Heart left ventricle (tissue), 16 donors: ENCODE measurements at regions not wholly inside any gene's neighbourhood (a gene's known extent, or its start where the extent isn't known, plus 50 kb on each side); places are given as distances from the start of the nearest gene placed in this dataset.

Experiments
- ATAC-seq, 4 donors: fragments of 200-7000 bp; cut with Tn5 transposase; one replicate each; pipeline ENCODE4 v1.9.1; 2020 to 2022; ENCODE audit warnings: moderate library complexity in 4 of 4, mild to moderate bottlenecking in 3 of 4, moderate number of reproducible peaks in 1 of 4
- DNase-seq, 5 donors: peaks; one replicate each; pipeline ENCODE4 v3.0.0-alpha.2; 2020
- H3K27ac ChIP-seq, 12 donors: fragments of 200-600 bp; sonication (generic) in 4 of 12; one replicate each; pipeline versions ENCODE4 v1.5.0 to v1.8.0; 2016 to 2022; ENCODE audit warnings: mild to moderate bottlenecking in 2 of 12
- H3K27me3 ChIP-seq, 9 donors: fragments of 200-600 bp; sonication (generic) in 2 of 9; one replicate each; pipeline versions ENCODE4 v1.5.1 to v1.8.0; 2016 to 2022; ENCODE audit warnings: mild to moderate bottlenecking in 3 of 9
- H3K36me3 ChIP-seq, 9 donors: fragments of 200-600 bp; sonication (generic) in 2 of 9; one replicate each; pipeline versions ENCODE4 v1.5.0 to v1.8.0; 2018 to 2022; ENCODE audit warnings: mild to moderate bottlenecking in 2 of 9
- H3K4me1 ChIP-seq, 12 donors: fragments of 200-600 bp; sonication (generic) in 4 of 12; one replicate each; pipeline versions ENCODE4 v1.5.0 to v1.8.0; 2016 to 2022; ENCODE audit warnings: mild to moderate bottlenecking in 3 of 12
- H3K4me3 ChIP-seq, 12 donors: fragments of 200-600 bp; sonication (generic) in 4 of 12; one replicate each; pipeline versions ENCODE4 v1.5.0 to v1.8.0; 2017 to 2022; ENCODE audit warnings: mild to moderate bottlenecking in 9 of 12, moderate library complexity in 4 of 12
- H3K9me3 ChIP-seq, 12 donors: fragments of 200-600 bp; sonication (generic) in 4 of 12; one replicate each; pipeline versions ENCODE4 v1.5.0 to v1.8.0; 2016 to 2022; ENCODE audit warnings: mild to moderate bottlenecking in 1 of 12
- CTCF ChIP-seq, 12 donors: fragments of 200-600 bp; sonication (generic) in 4 of 12; IDR thresholded peaks; one replicate each; pipeline versions ENCODE4 v1.5.0 to v1.8.0; 2018 to 2022; ENCODE audit warnings: antibody characterized with exemption in 12 of 12, mild to moderate bottlenecking in 5 of 12
- POLR2A ChIP-seq, 2 donors: fragments of 450-650 bp; IDR thresholded peaks; one replicate each; pipeline ENCODE4 v1.6.1; 2017; ENCODE audit warnings: antibody characterized with exemption in 2 of 2, mild to moderate bottlenecking in 2 of 2, moderate library complexity in 2 of 2
- WGBS, 4 donors: extraction: QIAGEN DNeasy Blood & Tissue Kit in 2 of 4; methylation state at CpG; one replicate each; pipeline versions ENCODE4 v1.1.5 to v1.1.7; 2013 to 2018; 5-methylcytosine and 5-hydroxymethylcytosine counted together
- intact Hi-C, 10 donors: fragments of 100-400 bp; cut with DNase I; formaldehyde crosslinking; loops; one replicate each; pipeline versions ENCODE4 v1.11.1 to v1.14.2; 2022
- donor health status: ischemic (EF 13 %, LVEDD 7.1; RV severe dilation, severe dysfunction).
- donor health status: healthy with polysubstance abuse.
- donor health status: DM: no; HTN: yes; CAD: no.
- donor health status: DM: no; HTN: no; CAD: no.
- donor health status: ischemic (EF 25% LVEDD 6.9; RV normal size, moderate dysfunction).
- donor health status: ischemic (EF 25% LVEDD 5.7; RV mildly dilated, moderate dysfunction).
- donor health status: healthy.
- donor health status: DM: yes; HTN: yes; CAD: no.
- donor health status: ischemic (EF 35%, LVEDD 5.7; RV mildly dilated, moderate dysfunction).
- donor health status: nonischemic (EF 11% LVEDD 7.7; RV severe dilation, severe dysfunction).
- donor health status: DM: yes; HTN: yes; CAD: no.
- donor health status: PGD.
- donor health status: ischemic (EF 29% LVEDD 5.4; RV normal size, mild dysfunction).
- donor health status: nonischemic (EF 23%, LVEDD 6.1; RV moderate dilation, normal function).

DNA sequence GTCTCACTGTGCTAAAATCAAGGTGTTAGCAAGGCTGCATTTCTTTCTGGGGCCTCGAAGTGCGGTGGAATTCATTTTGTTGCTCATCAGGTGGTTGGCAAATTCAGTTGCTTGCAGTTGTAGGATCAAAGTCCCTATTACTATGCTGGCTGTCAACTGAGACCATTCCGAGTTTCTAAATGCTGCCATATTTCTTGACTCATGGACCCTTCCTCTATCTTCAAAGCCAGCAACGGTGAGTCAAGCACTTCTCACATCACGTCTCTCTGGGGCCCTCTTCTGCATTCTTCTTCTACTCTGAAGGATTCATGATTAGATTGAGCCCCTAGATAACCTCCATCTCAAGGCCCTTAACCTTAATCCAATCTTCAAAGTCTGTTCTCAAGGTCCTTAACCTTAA lies 619.7 kb downstream of the HACE1 start:
- Histone ChIP-seq H3K27me3 (no peaks in the 10 kb centered on the region), H3K4me1 (no peaks in the 10 kb centered on the region), H3K36me3 (no peaks in the 10 kb centered on the region), H3K9me3 (peaks cover 0 to 5% (median 0%) of the 10 kb centered on the region in 12 donors), H3K27ac (no peak overlapping the region), H3K4me3 (no peak overlapping the region)
- 64 to 69% (median 67%) methylated on average over 5 of the region's 5 CpGs for WGBS, 4 donors
- DNase-seq (no peak), ATAC-seq (no peak)
- intact Hi-C loops, result no loop called here
- no peak for TF ChIP-seq POLR2A (IDR thresholded peaks at IDR 0.05)
- no peak for TF ChIP-seq CTCF (IDR thresholded peaks at IDR 0.05)

- Histone ChIP-seq H3K36me3 (no peaks in the 10 kb centered on the region), H3K27me3 (no peaks in the 10 kb centered on the region), H3K4me3 (no peak overlapping the region), H3K4me1 (no peaks in the 10 kb centered on the region), H3K9me3 (no peaks in the 10 kb centered on the region), H3K27ac (no peak overlapping the region)
- no peak for ATAC-seq
- no peak for DNase-seq
- WGBS, 4 donors, result 82 to 93% (median 89%) methylated on average over 3 of the region's 3 CpGs
- TF ChIP-seq POLR2A (IDR thresholded peaks at IDR 0.05) (no peak), CTCF (IDR thresholded peaks at IDR 0.05) (no peak)
- intact Hi-C loops, result no loop called here
Observed at GRCh38 chr6:104229057-104229456, 630.7 kb downstream of the HACE1 start.

DNA sequence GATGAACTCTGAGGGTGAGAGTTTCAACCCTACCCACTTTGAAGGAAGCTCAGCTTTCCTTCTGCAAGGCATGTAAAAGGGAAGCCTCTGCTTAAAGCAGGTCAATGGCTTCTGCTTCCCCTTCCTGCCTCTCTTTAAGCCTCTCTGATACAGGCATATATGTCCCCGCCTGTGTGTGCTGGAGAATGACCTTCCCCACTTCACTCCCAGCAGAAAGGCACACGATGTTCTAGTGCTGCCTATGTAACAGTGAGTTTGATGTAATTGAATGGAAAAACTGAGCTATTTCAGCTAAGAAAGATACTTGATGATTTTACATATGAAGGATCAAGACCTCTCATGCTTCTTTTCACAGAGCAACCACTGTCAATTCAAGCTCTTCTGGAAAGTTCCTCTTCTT lies 632.2 kb downstream of the HACE1 start:
- no peaks in the 10 kb centered on the region for H3K9me3 ChIP-seq

DNA sequence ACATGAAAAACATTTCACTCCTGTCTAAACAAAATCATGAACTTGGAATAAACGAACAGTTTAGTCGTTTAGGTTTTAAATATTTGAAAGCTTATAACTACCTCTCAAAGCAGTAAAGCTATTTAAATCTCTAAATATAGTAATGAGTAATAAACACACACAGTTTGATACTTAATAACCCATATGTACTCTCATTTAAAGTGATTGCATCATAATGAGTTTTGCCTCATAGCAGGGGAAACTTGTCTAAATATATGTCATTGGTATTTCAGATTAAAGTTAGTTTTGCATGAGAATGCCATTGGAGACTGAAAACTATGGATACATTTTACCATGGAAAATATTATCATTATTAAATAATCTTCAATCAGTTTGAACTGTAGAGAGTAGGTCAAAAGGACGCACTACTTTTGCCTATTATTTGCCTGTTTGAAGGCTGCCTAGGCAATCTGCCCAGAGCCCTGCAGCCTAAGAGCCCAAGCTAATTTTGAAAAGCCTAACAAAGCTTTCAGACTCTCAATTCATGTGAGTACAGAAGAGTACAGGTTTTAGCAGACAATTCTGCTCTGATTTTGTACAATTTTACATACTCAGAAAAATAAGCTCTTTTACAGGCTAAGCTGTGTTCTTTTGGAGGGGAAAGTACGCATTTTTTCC lies 632.8 kb downstream of the HACE1 start:
- Histone ChIP-seq H3K4me1 (no peaks in the 10 kb centered on the region), H3K36me3 (no peaks in the 10 kb centered on the region), H3K4me3 (no peak overlapping the region), H3K27me3 (no peaks in the 10 kb centered on the region), H3K27ac (no peak overlapping the region), H3K9me3 (no peaks in the 10 kb centered on the region)
- no peak for TF ChIP-seq POLR2A (IDR thresholded peaks at IDR 0.05)
- TF ChIP-seq CTCF (IDR thresholded peaks at IDR 0.05), result no peak
- intact Hi-C loops, result no loop called here
- no peak for DNase-seq
- no peak for ATAC-seq
- 78 to 88% (median 84%) methylated on average over 4 of the region's 4 CpGs for WGBS, 4 donors

More for the DNA sequence above, 632.2 kb downstream of the HACE1 start:
- TF ChIP-seq CTCF (IDR thresholded peaks at IDR 0.05) (no peak), POLR2A (IDR thresholded peaks at IDR 0.05) (no peak)
- no peak overlapping the region for H3K4me3 ChIP-seq
- intact Hi-C loops, result no loop called here
- no peak overlapping the region for H3K27ac ChIP-seq
- ATAC-seq (no peak), DNase-seq (no peak)
- 25 to 40% (median 32%) methylated on average over 2 of the region's 2 CpGs for WGBS, 4 donors
- no peaks in the 10 kb centered on the region for H3K36me3 ChIP-seq
- no peaks in the 10 kb centered on the region for H3K4me1 ChIP-seq
- no peaks in the 10 kb centered on the region for H3K27me3 ChIP-seq
